SW 1271 (cell line): ENCODE measurements at regions not wholly inside any gene's neighbourhood (a gene's known extent, or its start where the extent isn't known, plus 50 kb on each side); places are given as distances from the start of the nearest gene placed in this dataset.

ENCODE experiments used
- DNase-seq, 2 experiments: peaks; one replicate each; lab custom pipeline; 2025; lab: John Stamatoyannopoulos, UW

DNA sequence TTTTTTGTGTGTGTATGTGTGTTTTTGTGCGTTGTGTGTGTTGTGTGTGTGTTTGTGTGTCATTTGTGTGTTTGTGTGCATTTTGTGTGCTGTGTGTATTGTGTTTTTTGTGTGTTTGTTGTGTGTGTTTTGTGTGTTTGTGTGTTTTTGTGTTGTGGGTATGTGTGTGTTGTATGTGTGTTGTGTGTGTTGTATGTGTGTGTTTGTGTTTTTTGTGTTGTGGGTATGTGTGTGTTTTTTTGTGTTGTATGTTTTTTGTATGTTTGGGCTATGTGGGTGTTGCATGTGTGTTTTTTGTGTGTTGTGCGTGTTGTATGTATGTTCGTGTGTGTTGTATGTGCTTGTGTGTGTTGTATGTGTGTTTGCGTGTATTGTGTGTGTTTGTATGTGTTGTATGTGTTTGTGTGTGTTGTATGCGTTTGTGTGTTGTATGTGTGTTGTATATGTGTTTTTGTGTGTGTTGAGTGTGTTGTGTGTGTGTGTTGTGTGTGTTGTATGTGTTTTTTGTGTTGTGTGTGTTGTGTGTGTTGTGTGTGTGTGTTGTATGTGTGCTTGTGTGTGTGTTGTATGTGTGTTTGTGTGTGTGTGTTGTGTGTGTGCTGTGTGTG is 275.3 kb downstream of the HRH4 start:
- no peak for DNase-seq

DNA sequence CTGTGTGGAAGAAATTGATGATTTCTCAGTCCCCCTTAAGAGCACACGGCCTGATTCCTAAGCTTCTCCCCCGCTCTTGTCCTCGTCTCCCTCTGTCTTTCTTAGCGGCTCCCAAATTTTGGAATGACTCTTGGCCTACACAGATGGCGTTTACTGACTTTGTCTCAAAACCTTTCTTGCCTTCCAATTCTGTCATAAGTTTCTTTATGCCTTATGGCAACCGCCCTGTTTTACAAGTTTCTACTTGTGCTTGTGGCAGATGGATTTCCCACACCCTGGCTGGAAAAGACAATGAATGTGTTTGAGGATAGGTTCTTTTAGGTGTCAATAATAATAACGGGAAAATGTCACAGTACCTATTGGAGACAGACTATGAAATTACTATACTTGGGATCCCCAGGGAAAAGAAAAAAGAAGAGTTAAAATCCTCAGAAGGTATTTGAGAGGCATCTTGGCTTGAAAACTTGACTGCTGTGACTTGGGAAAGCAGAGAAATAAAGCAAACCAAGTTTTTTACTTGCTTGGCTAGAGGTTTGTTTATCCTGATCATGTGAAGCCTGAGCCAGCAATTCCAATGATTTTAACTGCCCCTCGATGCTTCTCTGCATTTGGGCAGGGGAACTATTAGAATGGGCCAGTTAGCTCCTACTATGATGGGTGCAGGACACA is 276.4 kb downstream of the HRH4 start:
- DNase-seq = no peak

GRCh38 chr18:24740829-24741228 is 280.4 kb downstream of the HRH4 start:
- no peak for DNase-seq

DNA sequence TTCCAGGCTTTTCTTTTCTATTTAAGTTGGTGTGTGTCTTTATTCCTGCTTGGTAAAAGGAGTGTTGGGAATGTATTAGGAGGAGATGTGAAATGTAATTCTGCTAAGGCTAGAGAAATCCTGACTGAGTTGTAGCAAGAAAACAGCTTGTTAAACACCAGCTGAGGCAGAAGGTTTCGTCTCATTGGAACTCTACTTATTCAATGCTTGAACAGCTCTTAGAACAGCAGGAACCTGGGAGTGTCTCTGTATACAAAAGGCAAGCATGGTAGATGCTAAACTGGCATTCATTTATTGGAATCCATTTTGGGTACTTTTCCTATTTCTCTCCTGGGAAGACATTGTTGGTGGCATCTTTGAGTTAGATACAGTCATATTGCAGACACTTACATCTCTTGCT is 280.9 kb downstream of the HRH4 start:
- DNase-seq = no peak

- no peak for DNase-seq
Measured at GRCh38 chr18:24741965-24742724, 281.7 kb downstream of the HRH4 start.

GRCh38 chr18:24754583-24755253 is 294.3 kb downstream of the HRH4 start:
- DNase-seq = no peak

DNA sequence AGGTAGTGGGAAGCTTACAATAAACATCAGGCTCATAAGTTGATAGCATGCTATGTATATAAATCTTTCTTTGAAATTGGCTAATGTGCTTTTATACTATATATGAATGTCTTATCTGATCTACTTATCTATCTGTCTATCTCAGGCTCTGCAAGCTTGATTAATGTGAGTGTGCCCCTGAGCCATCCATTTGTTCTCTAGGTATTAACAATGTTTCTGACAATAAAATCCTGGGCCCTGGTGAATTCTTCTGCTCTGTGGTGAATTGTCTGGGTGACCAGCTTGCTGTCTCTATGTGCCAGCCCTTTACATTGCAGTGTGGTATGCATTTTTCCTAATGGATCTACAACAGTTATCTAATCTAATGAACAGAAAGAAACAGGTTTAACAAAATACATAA is 295.9 kb downstream of the HRH4 start:
- DNase-seq = no peak

- no peak for DNase-seq
Measured at GRCh38 chr18:24757134-24757533, 296.7 kb downstream of the HRH4 start.

DNA sequence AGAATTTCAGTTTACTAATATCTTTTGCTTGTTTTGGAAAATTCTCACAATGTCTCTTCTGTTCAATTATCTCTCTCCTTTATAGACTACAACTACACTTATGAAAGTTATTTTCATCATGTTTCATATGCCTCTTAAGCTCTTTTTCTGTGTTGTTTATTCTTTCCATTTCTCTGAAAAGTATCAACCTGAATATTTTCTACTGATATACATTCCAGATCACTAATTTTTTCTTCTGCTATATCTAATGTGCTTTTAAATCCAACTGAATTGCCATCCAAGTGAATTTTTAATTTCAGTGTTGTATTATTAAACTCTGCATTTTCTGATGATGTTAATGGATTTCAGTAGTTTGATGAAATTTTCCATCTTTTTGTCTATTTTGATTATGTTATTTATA is 301.3 kb downstream of the HRH4 start:
- no peak for DNase-seq

DNA sequence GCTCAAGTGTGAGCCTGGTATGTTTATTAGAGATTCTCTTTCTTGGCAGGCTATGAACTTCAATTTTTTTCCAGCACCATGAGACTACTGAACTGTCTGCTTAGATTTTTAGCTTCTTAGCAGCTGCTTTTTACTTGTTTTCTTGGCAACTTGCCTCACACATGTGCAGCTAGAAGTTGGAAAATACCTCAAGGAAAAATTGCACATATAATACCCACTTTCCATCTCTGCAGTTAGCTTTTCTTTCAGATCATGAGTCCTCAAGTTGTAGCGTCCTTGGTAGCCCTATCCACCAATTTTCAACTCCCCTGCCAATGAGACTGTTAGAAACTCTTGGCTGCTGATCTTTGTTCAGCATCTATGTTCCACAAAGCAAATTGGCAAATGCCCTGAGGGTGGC is 302.1 kb downstream of the HRH4 start:
- no peak for DNase-seq

DNA sequence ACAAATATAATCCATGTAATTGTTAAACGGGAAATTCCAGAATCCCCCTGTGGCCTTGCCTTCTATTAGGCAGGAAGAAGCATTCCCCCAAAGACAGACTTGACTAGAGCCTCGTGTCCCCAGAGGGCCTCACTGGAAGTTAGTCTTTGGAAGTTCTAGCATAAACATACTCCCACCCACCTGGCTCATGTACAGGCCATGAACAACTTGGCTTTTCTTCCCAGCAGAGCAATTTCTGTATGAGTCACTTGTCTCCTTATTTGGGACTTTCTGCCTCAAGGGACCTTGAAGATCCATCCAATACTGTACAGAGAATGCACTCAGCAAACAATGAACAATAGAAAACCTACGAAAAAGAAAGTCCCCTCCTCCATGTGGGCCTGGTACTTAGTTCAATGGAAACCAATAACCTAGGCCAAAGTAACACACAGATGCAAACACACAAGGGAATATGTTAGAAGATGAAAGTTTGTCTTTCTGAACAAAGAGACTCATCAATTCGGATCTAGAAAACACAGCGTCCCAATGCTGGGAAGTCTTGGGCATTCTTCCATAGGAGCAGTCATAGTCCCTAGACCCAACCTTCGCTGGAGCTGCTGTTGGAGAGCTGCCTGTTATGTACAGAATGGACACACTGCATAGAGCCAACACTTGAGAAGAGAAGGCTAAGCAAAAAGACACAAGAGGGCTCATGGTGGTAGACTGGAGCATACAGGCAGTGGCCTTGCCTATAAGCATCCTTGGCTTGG is 303.5 kb downstream of the HRH4 start:
- DNase-seq = no peak

DNA sequence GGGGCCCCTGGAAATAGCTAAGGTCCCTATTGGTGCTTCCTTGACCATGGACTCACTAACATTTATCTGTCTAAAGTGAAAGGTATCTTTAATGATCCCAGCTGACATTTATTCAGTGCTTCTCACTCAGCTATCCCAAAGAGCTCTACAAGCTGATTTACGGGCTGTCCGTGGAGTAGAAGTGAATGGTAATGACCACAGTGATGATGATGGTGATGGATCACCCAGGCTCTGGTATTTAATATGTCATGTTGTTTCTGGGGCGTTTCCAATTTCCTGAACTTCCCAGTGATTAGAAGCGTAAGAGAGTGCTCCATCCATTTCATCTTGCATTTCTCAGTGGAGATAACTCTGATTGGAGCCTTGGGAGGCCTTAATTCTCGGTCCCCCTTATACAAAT is 304.3 kb downstream of the HRH4 start:
- DNase-seq = no peak

DNA sequence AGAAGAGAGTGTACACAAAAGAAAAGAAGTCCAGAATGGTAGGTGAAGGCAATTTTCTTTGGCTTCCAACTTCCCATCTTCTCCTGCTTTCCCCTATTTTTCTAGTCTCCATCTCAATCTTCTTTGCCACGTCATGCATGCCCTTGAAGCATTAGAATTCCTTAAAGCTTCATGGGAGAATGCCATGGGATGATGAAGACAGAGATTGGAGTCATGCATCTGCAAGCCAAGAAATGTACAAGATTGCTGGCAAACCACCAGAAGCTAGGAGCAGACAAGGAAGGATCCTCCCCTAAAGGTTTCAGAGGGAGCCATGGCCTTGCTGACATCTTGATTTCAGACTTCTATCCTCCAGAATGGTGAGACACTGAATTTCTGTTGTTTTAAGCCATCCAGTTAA is 305.9 kb downstream of the HRH4 start:
- no peak for DNase-seq

- DNase-seq = no peak
Measured at GRCh38 chr18:24770311-24771024, 310.0 kb downstream of the HRH4 start.

GRCh38 chr18:24771300-24771699 is 310.9 kb downstream of the HRH4 start:
- no peak for DNase-seq

- DNase-seq = no peak
Measured at GRCh38 chr18:24773101-24773500, 312.7 kb downstream of the HRH4 start.

DNA sequence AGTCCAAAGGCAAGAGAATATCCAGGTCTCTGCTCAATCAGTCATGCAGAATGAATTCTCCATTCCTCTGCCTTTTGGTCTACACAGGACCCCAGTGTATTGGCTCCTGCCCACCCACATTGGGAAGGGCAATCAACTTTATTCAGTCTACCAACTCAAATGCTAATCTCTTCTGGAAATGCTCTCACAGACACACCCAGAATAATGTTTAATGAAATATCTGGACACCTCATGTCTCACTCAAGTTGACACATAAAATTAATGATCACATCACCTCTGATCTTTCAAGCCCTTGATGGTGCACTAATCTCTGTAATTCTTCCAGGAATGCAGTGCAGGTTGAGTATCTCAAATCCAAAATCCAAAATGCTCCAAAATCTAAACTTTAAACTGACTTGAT is 315.6 kb downstream of the HRH4 start:
- no peak for DNase-seq

DNA sequence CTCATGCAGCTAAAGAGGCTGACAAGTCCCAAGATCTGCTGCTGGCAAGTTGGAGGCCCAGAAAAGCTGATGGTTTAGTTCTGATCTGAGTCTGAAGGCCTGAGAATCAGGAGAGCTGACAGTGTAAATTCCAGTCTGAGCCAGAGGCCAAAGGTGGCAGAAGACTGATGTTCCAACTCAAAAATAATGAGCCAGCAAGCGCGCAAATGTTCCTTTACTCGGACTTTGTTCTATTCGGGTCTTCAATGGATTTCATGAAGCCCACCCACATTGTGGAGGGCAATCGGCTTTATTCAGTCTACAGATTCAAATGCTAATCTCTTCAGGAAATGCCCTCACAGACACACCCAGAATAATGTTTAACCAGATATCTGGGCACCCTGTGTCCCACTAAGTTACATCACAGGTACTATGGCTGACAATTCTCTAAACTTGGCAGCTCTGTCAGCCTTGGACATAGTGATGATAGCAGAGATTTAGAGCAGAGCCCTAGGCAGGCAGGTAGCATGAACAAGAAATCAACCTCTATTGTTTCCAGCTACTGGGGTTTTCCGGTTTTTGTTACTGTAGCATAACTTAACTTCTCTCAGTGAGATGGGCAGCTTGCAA is 318.5 kb downstream of the HRH4 start:
- no peak for DNase-seq

DNA sequence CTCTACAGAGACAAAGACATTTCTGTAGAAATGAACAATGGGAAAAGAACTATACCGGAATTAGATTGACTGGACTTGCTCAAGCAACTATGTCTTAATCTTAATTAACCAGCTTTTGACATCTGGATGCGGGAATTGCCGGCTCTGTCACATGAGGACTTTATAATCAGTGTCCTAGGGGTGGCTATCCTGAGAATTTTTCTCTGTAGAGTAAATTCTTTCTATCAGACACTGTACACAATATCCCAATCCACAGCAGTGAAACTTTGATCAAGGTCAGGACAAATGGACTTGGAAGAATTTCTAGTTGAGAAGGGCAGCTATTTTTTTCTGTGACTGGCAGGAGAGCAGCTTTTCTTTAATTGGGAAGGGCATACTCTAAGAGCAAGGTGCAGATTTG is 322.1 kb downstream of the HRH4 start:
- no peak for DNase-seq

GRCh38 chr18:24785019-24785418 is 324.6 kb downstream of the HRH4 start:
- DNase-seq = no peak

- DNase-seq = no peak
Measured at GRCh38 chr18:24786027-24786426, 325.6 kb downstream of the HRH4 start.
